ENCODE measurements at regions not wholly inside any gene's neighbourhood (a gene's known extent, or its start where the extent isn't known, plus 50 kb on each side); places are given as distances from the start of the nearest gene placed in this dataset.

DNA sequence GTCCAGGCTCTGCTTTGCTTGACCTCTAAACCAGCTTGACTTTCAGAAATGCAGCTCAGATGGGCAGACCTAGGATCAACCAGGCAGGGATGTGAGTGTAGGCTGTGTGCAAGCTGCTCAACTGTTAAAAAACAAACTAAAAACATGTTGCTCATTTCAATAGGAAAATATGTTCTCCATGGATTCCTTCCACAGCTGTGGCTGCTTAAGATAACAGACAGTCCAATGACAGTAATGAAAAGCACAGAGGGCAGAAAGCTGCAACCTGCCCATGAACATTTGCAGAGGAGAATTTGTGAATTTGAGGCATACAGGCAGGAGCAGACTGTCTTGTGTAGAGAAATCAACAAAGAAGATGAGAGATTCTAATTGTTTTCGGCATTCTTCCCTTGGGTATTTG lies 534.2 kb downstream of the CCSER2 start (continued):
- TF ChIP-seq ZNF549 (tag by site-specific recombination; IDR thresholded peaks at IDR 0.05) (no peak), ZNF132 (tag by site-specific recombination; IDR thresholded peaks at IDR 0.05; ENCODE audit: borderline replicate concordance) (no peak), ZSCAN16 (tag by site-specific recombination; IDR thresholded peaks at IDR 0.05) (no peak), ZNF677 (tag by site-specific recombination; IDR thresholded peaks at IDR 0.05) (no peak)
- TF ChIP-seq, protein P1, sequence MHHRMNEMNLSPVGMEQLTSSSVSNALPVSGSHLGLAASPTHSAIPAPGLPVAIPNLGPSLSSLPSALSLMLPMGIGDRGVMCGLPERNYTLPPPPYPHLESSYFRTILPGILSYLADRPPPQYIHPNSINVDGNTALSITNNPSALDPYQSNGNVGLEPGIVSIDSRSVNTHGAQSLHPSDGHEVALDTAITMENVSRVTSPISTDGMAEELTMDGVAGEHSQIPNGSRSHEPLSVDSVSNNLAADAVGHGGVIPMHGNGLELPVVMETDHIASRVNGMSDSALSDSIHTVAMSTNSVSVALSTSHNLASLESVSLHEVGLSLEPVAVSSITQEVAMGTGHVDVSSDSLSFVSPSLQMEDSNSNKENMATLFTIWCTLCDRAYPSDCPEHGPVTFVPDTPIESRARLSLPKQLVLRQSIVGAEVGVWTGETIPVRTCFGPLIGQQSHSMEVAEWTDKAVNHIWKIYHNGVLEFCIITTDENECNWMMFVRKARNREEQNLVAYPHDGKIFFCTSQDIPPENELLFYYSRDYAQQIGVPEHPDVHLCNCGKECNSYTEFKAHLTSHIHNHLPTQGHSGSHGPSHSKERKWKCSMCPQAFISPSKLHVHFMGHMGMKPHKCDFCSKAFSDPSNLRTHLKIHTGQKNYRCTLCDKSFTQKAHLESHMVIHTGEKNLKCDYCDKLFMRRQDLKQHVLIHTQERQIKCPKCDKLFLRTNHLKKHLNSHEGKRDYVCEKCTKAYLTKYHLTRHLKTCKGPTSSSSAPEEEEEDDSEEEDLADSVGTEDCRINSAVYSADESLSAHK (tag by site-specific recombination; IDR thresholded peaks at IDR 0.05) = no peak

DNA sequence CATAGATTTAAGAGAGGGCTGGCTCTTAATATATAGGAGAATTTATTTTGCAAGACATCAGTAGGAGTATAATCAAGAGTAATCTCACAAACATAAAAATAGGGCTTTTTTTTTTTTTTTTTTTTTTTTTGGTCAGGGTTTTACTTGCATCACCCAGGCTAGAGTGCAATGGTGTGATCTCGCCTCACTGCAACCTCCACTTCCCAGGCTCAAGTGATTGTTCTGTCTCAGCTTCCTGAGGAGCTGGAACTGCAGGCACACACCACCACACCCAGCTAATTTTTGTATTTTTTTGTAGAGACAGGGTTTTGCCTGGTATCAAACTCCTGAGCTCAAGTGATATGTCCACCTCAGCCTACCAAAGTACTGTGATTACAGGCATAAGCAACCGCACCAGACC lies 535.3 kb downstream of the CCSER2 start:
- no peaks in the 10 kb centered on the region for H3K36me3 ChIP-seq (ENCODE audit: control insufficient read depth in 2 of 2, insufficient read depth in 1 of 2, low read length in 2 of 2)
- ChIA-PET POLR2A (no interaction called here), CTCF (no interaction called here)
- H3K4me3 ChIP-seq (ENCODE audit: low read depth, low read length) = no peak overlapping the region
- no peaks in the 10 kb centered on the region for H3K4me1 ChIP-seq (ENCODE audit: control insufficient read depth, insufficient read depth, low read length)
- no peak for TF ChIP-seq ZNF433 (tag by site-specific recombination; IDR thresholded peaks at IDR 0.05; ENCODE audit: low read depth)
- no peak for TF ChIP-seq HOXA7 (CRISPR knock-in tag; IDR thresholded peaks at IDR 0.05; ENCODE audit: borderline replicate concordance)
- TF ChIP-seq ZNF777 (tag by site-specific recombination; IDR thresholded peaks at IDR 0.05; ENCODE audit: borderline replicate concordance) = no peak
- no peak for TF ChIP-seq ZNF155 (tag by site-specific recombination; IDR thresholded peaks at IDR 0.05)
- no peak for TF ChIP-seq ZNF747 (tag by site-specific recombination; IDR thresholded peaks at IDR 0.05)
- TF ChIP-seq FEZF1 (tag by site-specific recombination; IDR thresholded peaks at IDR 0.05) = no peak
- no peak for TF ChIP-seq ZNF202 (tag by site-specific recombination; IDR thresholded peaks at IDR 0.05; ENCODE audit: borderline replicate concordance)
- no peak for TF ChIP-seq ZNF677 (tag by site-specific recombination; IDR thresholded peaks at IDR 0.05)
- no peak for TF ChIP-seq ZBTB17 (tag by site-specific recombination; IDR thresholded peaks at IDR 0.05)
- TF ChIP-seq, protein P2, sequence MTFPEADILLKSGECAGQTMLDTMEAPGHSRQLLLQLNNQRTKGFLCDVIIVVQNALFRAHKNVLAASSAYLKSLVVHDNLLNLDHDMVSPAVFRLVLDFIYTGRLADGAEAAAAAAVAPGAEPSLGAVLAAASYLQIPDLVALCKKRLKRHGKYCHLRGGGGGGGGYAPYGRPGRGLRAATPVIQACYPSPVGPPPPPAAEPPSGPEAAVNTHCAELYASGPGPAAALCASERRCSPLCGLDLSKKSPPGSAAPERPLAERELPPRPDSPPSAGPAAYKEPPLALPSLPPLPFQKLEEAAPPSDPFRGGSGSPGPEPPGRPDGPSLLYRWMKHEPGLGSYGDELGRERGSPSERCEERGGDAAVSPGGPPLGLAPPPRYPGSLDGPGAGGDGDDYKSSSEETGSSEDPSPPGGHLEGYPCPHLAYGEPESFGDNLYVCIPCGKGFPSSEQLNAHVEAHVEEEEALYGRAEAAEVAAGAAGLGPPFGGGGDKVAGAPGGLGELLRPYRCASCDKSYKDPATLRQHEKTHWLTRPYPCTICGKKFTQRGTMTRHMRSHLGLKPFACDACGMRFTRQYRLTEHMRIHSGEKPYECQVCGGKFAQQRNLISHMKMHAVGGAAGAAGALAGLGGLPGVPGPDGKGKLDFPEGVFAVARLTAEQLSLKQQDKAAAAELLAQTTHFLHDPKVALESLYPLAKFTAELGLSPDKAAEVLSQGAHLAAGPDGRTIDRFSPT (tag by site-specific recombination; IDR thresholded peaks at IDR 0.05) = no peak
- TF ChIP-seq ZNF776 (tag by site-specific recombination; IDR thresholded peaks at IDR 0.05; ENCODE audit: borderline replicate concordance) = no peak
- TF ChIP-seq, protein P3, sequence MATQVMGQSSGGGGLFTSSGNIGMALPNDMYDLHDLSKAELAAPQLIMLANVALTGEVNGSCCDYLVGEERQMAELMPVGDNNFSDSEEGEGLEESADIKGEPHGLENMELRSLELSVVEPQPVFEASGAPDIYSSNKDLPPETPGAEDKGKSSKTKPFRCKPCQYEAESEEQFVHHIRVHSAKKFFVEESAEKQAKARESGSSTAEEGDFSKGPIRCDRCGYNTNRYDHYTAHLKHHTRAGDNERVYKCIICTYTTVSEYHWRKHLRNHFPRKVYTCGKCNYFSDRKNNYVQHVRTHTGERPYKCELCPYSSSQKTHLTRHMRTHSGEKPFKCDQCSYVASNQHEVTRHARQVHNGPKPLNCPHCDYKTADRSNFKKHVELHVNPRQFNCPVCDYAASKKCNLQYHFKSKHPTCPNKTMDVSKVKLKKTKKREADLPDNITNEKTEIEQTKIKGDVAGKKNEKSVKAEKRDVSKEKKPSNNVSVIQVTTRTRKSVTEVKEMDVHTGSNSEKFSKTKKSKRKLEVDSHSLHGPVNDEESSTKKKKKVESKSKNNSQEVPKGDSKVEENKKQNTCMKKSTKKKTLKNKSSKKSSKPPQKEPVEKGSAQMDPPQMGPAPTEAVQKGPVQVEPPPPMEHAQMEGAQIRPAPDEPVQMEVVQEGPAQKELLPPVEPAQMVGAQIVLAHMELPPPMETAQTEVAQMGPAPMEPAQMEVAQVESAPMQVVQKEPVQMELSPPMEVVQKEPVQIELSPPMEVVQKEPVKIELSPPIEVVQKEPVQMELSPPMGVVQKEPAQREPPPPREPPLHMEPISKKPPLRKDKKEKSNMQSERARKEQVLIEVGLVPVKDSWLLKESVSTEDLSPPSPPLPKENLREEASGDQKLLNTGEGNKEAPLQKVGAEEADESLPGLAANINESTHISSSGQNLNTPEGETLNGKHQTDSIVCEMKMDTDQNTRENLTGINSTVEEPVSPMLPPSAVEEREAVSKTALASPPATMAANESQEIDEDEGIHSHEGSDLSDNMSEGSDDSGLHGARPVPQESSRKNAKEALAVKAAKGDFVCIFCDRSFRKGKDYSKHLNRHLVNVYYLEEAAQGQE (tag by site-specific recombination; IDR thresholded peaks at IDR 0.05) = no peak
- TF ChIP-seq ZNF19 (tag by site-specific recombination; IDR thresholded peaks at IDR 0.05; ENCODE audit: low read depth) = no peak
- TF ChIP-seq, protein P4, sequence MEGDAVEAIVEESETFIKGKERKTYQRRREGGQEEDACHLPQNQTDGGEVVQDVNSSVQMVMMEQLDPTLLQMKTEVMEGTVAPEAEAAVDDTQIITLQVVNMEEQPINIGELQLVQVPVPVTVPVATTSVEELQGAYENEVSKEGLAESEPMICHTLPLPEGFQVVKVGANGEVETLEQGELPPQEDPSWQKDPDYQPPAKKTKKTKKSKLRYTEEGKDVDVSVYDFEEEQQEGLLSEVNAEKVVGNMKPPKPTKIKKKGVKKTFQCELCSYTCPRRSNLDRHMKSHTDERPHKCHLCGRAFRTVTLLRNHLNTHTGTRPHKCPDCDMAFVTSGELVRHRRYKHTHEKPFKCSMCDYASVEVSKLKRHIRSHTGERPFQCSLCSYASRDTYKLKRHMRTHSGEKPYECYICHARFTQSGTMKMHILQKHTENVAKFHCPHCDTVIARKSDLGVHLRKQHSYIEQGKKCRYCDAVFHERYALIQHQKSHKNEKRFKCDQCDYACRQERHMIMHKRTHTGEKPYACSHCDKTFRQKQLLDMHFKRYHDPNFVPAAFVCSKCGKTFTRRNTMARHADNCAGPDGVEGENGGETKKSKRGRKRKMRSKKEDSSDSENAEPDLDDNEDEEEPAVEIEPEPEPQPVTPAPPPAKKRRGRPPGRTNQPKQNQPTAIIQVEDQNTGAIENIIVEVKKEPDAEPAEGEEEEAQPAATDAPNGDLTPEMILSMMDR (tag by site-specific recombination; IDR thresholded peaks at IDR 0.05) = no peak
- no peaks in the 10 kb centered on the region for H3K9me3 ChIP-seq (ENCODE audit: control insufficient read depth, insufficient read depth, low read depth, low read length)
- H3K27ac ChIP-seq (ENCODE audit: extremely low read depth, low read depth, low read length) = no peak overlapping the region
